Gastroesophageal sphincter (tissue), 3 donors: ENCODE measurements at regions not wholly inside any gene's neighbourhood (a gene's known extent, or its start where the extent isn't known, plus 50 kb on each side); places are given as distances from the start of the nearest gene placed in this dataset.

Experiments used
- POLR2A ChIP-seq, 2 donors: fragments of 450-650 bp; IDR thresholded peaks; one replicate each; pipeline ENCODE4 v1.6.1; 2017; ENCODE audit warnings: antibody characterized with exemption in 2 of 2, mild to moderate bottlenecking in 2 of 2, moderate library complexity in 1 of 2
- TF ChIP-seq, protein P1 (sequence below), 4 experiments: fragments of 200-600 bp in 2 of 4; fragments of 450-650 bp in 2 of 4; sonication (generic) in 1 of 4; IDR thresholded peaks; one replicate each; pipeline ENCODE4 v1.5.1; 2017 to 2019; ENCODE audit warnings: antibody characterized with exemption in 4 of 4, mild to moderate bottlenecking in 2 of 4, moderate library complexity in 2 of 4

DNA sequence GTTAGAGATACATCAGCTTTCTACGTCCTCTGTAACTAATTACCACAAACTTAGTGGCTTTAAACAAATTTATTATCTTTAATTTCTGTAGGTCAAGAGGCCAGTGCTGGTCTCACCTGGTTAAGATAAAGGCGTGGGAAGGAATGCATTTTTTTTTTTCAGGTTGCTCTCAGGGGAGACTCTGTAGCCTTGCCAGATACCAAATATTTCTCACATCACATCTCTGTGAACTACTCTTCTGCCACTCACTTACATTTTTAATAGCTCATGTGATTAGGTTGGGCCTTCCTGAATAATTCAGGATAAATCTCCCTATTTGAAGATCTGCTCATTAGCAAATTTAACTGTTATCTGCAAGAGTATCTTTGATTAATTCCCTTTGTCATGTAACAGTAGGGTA lies 214.6 kb downstream of the CBLN2 start:
- TF ChIP-seq, protein P1, sequence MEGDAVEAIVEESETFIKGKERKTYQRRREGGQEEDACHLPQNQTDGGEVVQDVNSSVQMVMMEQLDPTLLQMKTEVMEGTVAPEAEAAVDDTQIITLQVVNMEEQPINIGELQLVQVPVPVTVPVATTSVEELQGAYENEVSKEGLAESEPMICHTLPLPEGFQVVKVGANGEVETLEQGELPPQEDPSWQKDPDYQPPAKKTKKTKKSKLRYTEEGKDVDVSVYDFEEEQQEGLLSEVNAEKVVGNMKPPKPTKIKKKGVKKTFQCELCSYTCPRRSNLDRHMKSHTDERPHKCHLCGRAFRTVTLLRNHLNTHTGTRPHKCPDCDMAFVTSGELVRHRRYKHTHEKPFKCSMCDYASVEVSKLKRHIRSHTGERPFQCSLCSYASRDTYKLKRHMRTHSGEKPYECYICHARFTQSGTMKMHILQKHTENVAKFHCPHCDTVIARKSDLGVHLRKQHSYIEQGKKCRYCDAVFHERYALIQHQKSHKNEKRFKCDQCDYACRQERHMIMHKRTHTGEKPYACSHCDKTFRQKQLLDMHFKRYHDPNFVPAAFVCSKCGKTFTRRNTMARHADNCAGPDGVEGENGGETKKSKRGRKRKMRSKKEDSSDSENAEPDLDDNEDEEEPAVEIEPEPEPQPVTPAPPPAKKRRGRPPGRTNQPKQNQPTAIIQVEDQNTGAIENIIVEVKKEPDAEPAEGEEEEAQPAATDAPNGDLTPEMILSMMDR (IDR thresholded peaks at IDR 0.05): no peak
- TF ChIP-seq POLR2A (IDR thresholded peaks at IDR 0.05): no peak
